HG03280 (cell line): ENCODE measurements at regions not wholly inside any gene's neighbourhood (a gene's known extent, or its start where the extent isn't known, plus 50 kb on each side); places are given as distances from the start of the nearest gene placed in this dataset.
A peak's percentile ranks its signal among the peaks of the same experiment; 100 is the strongest.
"Not testable (repeated sequence)": the region's sequence is repeated elsewhere in the genome, so short reads cannot be mapped to it uniquely, and the experiment has no call there.

ENCODE experiments used
- ATAC-seq: cut with Tn5 transposase; IDR thresholded peaks from one replicate; pipeline ENCODE4 v1.9.1; 2021; ENCODE audit warnings: mild to moderate bottlenecking, moderate library complexity; ENCODE audit not compliant: unreplicated experiment

DNA sequence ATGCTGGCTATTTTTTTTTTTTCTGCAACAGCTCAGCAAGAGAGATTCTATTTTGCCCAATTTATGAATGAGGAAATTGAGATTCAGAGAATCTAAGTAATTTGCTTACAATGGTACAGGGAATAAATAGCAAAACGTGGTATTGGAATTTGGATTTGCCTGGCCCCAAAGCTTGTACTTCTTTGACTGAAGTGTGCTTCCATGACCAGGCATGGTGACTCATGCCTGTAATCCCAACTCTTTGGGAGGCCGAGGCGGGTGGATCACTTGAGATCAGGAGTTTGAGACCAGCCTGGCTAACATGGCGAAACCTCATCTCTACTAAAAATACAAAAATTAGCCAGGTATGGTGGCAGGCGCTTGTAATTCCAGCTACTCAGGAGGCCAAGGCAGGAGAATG lies 591.1 kb downstream of the CSNK1G3 start:
- ATAC-seq = not testable (repeated sequence)

DNA sequence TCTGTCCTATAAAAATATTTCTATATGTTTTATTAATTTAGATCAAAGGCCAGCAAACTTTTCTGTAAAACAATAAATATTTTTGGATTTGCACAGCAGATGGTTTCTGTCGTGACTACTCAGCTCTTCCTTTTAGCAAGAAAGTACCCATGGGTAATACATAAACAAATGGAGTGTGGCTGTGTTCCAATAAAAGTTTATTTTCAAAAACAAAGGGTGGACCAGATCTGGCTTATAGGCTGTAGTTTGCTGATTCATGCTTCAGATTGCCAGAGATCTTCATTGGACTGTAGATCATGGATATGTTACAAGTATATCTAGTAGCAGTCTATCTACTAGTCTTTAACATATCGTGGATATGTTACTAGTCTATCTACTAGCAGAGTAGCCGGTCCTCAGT lies 590.5 kb downstream of the CSNK1G3 start:
- ATAC-seq = no peak

GRCh38 chr5:124093658-124094057 lies 581.7 kb downstream of the CSNK1G3 start:
- no peak for ATAC-seq

- no peak for ATAC-seq
Observed at GRCh38 chr5:124090115-124090514, 578.1 kb downstream of the CSNK1G3 start.

DNA sequence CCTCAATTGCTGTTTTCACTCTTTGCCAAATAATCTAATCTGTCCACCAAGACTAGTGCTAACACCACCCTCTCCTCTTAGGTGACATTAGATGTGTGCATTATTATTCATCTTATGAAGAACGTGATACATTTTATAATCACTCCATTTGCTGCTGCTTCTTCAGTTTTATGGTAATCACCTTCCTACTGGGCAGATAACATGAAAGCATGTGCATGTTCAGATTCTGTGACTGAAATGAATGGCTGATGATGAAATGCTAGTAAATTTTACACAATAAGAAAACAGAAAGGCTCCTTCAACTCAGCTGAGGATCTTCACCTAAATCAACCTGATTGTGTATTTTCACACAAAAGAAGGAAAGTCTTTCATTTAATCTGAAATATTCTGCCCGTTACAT lies 577.6 kb downstream of the CSNK1G3 start:
- no peak for ATAC-seq

DNA sequence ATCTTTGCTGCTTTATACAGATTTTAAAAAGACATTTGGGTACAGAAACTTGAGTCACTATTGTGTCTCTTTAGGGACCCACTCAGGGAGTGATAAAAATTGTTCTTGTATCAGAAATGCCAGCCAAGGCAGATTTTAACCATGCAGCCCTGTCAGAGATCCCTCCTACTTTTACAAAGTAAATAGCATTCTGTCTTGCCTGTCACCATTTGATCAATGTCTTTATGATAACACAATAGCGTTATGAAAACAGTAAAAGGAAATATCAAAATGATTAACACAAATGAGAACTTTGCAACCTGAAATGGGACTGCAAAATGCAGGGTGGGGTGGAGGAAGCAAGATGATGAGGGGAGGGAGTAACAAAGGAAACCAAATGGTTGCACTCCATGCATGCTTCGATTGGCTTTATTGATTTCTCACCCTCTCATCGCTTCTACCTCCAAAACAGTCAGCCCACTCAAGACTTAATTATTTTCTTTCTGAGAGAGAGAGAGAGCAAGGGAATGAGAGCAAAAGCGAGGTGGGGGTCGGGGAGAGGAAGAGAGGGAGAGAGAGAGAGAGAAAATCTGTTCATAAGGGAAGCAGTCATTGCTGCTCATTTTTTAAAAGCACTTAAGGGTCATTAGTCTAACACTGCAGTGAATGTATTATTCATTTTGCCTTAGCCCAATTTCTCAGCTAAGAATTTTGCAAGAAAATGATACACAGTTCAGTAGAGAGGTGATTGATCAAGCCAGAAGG lies 576.5 kb downstream of the CSNK1G3 start:
- ATAC-seq = no peak

- ATAC-seq = no peak
Observed at GRCh38 chr5:124087752-124088151, 575.8 kb downstream of the CSNK1G3 start.

DNA sequence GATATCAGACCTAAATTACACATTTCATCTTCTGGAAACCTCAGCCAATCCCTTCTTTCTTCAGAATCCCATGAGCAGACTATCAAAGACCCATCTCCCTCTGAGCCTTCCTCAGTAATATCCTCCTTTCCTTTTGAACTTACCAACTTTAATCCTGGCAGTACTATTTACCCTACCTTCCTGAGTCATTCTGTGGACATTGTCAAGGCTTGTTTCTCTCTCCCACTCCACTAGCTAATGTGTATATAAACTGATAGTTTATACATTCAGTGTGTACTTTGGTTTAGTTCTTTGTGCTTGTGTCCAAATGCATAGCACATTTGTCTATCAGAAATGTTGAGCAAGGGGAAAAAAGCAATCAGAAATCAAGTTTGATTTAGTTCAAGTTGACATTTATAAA lies 568.3 kb downstream of the CSNK1G3 start:
- ATAC-seq = no peak

DNA sequence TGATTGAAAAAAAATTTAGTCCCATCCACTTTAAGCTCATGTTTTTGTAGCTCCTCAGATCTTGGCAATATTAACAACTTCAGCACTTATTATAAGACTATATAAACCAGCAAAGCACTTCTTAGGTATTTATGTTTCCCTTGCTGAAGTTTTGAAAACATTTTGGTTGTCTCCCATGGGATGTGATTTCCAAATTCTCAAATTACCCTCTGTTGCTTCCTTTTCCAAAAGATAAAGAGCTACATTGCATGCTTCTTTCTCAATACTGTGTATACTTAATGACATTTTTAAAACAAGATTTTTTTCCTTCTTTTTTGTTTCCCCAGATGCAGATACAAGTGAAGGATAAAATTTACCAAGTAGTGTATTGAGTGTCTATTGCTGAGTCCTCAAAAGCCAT lies 567.1 kb downstream of the CSNK1G3 start:
- no peak for ATAC-seq

- ATAC-seq = no peak
Observed at GRCh38 chr5:124074500-124074899, 562.5 kb downstream of the CSNK1G3 start.

DNA sequence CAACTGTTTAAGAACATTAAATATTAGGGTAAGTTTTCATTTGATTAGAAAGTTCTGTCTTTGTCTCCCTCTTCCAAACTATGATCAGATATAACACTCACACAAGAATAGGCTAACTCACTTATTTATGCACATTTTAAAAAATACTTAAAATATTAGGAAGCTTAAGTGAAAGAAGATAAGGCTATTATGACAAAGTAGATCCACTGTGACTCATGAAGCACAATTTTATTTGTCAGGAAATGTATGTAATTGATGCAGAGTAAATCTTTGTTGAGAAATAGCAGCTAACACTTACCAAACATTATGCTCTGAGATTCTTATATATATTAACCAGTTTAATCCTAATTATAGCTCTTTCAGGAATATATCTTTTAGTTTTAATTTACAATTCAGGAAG lies 560.6 kb downstream of the CSNK1G3 start:
- ATAC-seq = no peak

- ATAC-seq = no peak
Observed at GRCh38 chr5:124071039-124071438, 559.1 kb downstream of the CSNK1G3 start.

- no peak for ATAC-seq
Observed at GRCh38 chr5:124065508-124065907, 553.5 kb downstream of the CSNK1G3 start.

DNA sequence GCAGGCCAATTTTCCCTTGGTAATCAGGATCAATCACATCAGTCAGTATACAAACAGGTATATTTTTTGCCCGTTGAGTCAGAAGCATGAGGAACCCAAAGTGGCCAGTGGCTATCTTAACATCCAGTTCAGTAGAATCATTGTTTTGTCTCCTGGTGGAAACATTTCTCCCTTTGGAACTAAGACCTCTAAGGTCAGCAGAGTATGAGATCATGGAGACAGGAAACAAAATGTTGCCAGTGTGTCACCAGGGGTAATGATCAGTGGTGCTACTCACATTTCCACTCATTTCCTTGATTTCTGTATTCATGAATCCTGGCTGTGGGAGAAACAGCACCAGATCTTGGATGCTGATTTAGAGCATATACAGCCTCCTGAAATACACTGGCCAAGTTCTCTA lies 553.0 kb downstream of the CSNK1G3 start:
- ATAC-seq = no peak

DNA sequence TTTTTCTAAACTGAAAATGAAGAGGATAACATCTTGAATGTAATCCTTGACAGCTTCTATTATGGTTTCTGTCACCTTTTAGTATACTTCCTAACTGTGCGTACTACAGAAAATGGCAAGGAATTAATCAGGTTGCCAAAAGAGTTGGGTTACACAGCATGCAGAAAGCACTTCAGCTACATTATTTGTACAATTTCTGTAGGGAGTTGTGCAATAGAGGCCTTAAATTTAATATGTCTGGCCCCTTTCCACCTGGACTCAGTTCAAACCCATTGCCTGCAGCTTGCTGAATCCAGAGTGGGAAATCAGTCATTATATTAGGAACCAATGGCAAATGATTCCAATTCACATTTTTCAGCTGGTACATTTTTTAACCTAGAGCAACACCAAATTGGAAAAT lies 549.7 kb downstream of the CSNK1G3 start:
- no peak for ATAC-seq

GRCh38 chr5:124061068-124061430 lies 549.1 kb downstream of the CSNK1G3 start:
- ATAC-seq = no peak

DNA sequence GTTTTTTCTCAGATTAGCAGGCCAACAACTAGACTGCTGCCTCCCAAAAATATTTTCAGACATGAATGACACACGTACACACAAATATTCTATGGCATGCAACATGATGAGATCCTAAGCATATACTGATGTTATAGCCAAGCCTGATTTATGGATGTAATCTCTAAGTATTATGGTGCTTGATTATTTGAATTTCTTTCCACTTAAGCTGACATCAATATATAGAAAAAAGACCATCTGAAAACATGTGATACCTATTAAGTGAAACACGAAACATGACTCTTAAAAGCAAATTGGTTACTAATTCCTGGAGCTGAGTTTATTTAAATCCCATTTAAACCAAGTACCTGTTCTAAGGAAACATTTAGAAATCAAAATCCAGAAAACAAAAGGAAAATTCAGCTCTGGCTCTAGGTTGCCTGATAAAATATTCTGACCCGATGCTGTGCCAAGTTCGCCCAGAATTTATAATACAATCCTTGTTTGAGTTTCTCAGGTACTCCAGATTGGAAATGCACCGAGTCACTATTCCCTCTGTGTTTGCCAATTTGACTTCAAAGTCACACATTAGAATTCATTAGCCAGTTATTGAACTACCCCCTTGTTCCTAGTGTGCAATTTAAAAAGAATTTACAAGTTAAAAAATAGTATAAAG lies 548.6 kb downstream of the CSNK1G3 start:
- ATAC-seq = no peak

- no peak for ATAC-seq
Observed at GRCh38 chr5:124060011-124060410, 548.0 kb downstream of the CSNK1G3 start.

DNA sequence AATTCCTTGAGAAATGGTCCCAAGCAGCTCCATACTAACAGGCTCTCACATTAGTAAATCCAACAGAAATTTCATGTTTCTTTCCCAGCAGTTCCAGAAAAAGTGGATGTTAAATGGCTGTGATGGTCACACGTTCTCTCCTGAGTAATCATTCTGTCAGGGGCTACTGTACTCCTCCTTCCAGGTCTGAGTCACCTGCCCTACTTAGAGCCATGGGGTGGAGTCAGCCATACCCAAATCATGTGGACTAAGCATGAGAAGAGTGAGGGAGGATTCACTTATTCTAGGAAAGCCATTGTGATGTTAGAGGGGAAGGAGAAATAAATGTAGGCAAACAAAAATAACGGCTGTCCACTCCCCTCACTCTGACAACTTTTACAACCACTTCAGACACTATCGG lies 547.2 kb downstream of the CSNK1G3 start:
- no peak for ATAC-seq

DNA sequence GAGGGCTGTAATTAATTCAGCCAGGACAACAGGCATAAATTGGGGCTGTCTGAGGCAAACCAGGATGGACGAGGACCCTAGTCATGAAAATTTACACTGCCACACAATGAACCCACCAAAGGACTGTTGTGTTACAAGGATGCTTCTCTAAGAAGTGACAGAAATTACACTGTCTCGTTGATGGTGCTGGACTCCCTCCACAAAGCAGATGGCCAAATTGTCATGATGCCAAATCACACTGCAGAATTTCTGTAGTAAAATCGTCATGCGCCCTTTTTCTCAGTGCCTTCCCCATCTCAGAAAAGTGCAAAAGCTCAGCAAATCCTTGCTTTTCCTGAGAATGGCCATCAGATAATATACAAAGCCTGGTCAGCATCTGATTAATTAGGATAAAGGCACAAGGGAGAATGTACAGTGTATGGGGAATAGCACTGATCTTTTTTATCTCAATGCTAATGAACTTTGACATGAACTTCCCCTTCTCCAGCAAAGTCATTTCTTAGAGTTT lies 545.8 kb downstream of the CSNK1G3 start:
- ATAC-seq = no peak

GRCh38 chr5:124056991-124057723 lies 545.2 kb downstream of the CSNK1G3 start:
- peak; percentile 39 for ATAC-seq
